GM12878 (cell line): ENCODE measurements at regions not wholly inside any gene's neighbourhood (a gene's known extent, or its start where the extent isn't known, plus 50 kb on each side); places are given as distances from the start of the nearest gene placed in this dataset.

ENCODE experiments used
- ATAC-seq: fragments of 200-7000 bp; cut with Tn5 transposase; 3 replicates; pipeline ENCODE4 v1.9.1; 2020; ENCODE audit warnings: mild to moderate bottlenecking, moderate library complexity
- BruUV-seq: library from RNA; stranded (reverse); fragments of 400-500 nt; replicated peaks from 2 replicates; lab custom pipeline; 2021; lab: Mats Ljungman, UMichigan
- CTCF ChIA-PET: fragments of 300-600 bp; sonication (Branson Sonifier 250); formaldehyde crosslinking; extraction: SDS; loops from one replicate; lab custom pipeline; 2021; ENCODE audit warnings: inconsistent platforms; lab: Yijun Ruan, JAX
- POLR2A ChIA-PET: fragments of 350-600 bp; formaldehyde crosslinking; extraction: SDS; loops from one replicate; lab custom pipeline; 2021; ENCODE audit warnings: inconsistent platforms; lab: Charles Lee
- RAD21 ChIA-PET: fragments of 300-600 bp; sonication (Branson Sonifier 250); formaldehyde crosslinking; loops from one replicate; lab custom pipeline; 2023; ENCODE audit warnings: antibody characterized with exemption; ENCODE audit not compliant: unreplicated experiment; lab: Charles Lee
- SMC1A ChIA-PET: fragments of 300-600 bp; sonication (Branson Sonifier 250); formaldehyde crosslinking; loops from one replicate; lab custom pipeline; 2023; ENCODE audit not compliant: unreplicated experiment, uncharacterized antibody; lab: Charles Lee
- DNase-seq: peaks from one replicate; pipeline ENCODE4 v3.0.0-alpha.2; 2011; ENCODE audit warnings: low read depth, low spot score
- FAIRE-seq: peaks from 3 replicates; lab custom pipeline; 2011; peaks lifted over from hg19 to GRCh38; lab: Jason Lieb, UNC
- H2AFZ ChIP-seq: 2 replicates; pipeline ENCODE4 v1.6.0; 2011; ENCODE audit warnings: low read depth, low read length, control low read depth; ENCODE audit not compliant: control insufficient read depth
- H3K27ac ChIP-seq: 2 replicates; pipeline ENCODE4 v1.5.1; 2011; ENCODE audit warnings: control low read depth; ENCODE audit not compliant: control insufficient read depth, insufficient read depth
- H3K27me3 ChIP-seq, 2 experiments: replicated peaks in 1 of 2; 2 replicates each; pipeline versions ENCODE4 v1.6.0 to v1.6.1; 2011; ENCODE audit warnings: low read length in 1 of 2; ENCODE audit not compliant: control insufficient read depth in 2 of 2, insufficient read depth in 2 of 2
- H3K36me3 ChIP-seq, 2 experiments: 2 replicates each; pipeline ENCODE4 v1.5.1; 2011; ENCODE audit warnings: low read length in 1 of 2; ENCODE audit not compliant: control insufficient read depth in 2 of 2, insufficient read depth in 2 of 2
- H3K4me1 ChIP-seq: 2 replicates; pipeline ENCODE4 v1.6.1; 2011; ENCODE audit warnings: mild to moderate bottlenecking, low read length, moderate library complexity, mixed read lengths; ENCODE audit not compliant: control insufficient read depth, insufficient read depth
- H3K4me2 ChIP-seq: 2 replicates; pipeline ENCODE4 v1.6.0; 2011; ENCODE audit warnings: control low read depth; ENCODE audit not compliant: control insufficient read depth, insufficient read depth
- H3K4me3 ChIP-seq: fragments of 200-600 bp; sonication (generic); 2 replicates; pipeline ENCODE4 v1.5.1; 2016
- H3K79me2 ChIP-seq: 2 replicates; pipeline ENCODE4 v1.6.0; 2011; ENCODE audit warnings: low read length; ENCODE audit not compliant: control insufficient read depth, insufficient read depth
- H3K9ac ChIP-seq: 2 replicates; pipeline ENCODE4 v1.8.0; 2011; ENCODE audit warnings: low read length, control low read depth, mixed read lengths; ENCODE audit not compliant: control insufficient read depth, insufficient read depth
- H3K9me3 ChIP-seq: replicated peaks from 3 replicates; pipeline ENCODE4 v1.5.1; 2011; ENCODE audit warnings: mild to moderate bottlenecking, low read length; ENCODE audit not compliant: control insufficient read depth, insufficient read depth
- H4K20me1 ChIP-seq: 2 replicates; pipeline ENCODE4 v1.6.0; 2011; ENCODE audit not compliant: control insufficient read depth, insufficient read depth
- ATF7 ChIP-seq: fragments of 450-650 bp; IDR thresholded peaks from 2 replicates; pipeline ENCODE4 v1.6.1; 2016; ENCODE audit warnings: low read depth, mild to moderate bottlenecking
- E2F8 ChIP-seq: fragments of 450-650 bp; IDR thresholded peaks from 2 replicates; pipeline ENCODE4 v1.6.1; 2018; ENCODE audit warnings: mild to moderate bottlenecking, low read depth, moderate library complexity; ENCODE audit not compliant: partially characterized antibody
- ESRRA ChIP-seq: IDR thresholded peaks from 2 replicates; pipeline ENCODE4 v1.6.1; 2012; ENCODE audit warnings: mild to moderate bottlenecking, low read length, improper control_type of control experiment
- KDM1A ChIP-seq: fragments of 200-600 bp; sonication (generic); IDR thresholded peaks from 2 replicates; pipeline ENCODE4 v1.6.1; 2016; ENCODE audit warnings: borderline replicate concordance
- MEF2B ChIP-seq: fragments of 450-650 bp; IDR thresholded peaks from 2 replicates; pipeline ENCODE4 v1.6.1; 2018; ENCODE audit warnings: mild to moderate bottlenecking, moderate library complexity; ENCODE audit not compliant: partially characterized antibody, poor library complexity, severe bottlenecking
- MTA2 ChIP-seq: fragments of 450-650 bp; IDR thresholded peaks from 2 replicates; pipeline ENCODE4 v1.6.1; 2016; ENCODE audit warnings: low read depth, mild to moderate bottlenecking, moderate library complexity
- MYB ChIP-seq: fragments of 150-350 bp; IDR thresholded peaks from 2 replicates; pipeline ENCODE4 v1.6.1; 2014; ENCODE audit warnings: mild to moderate bottlenecking, low read depth, low read length, borderline replicate concordance
- POLR2A ChIP-seq: IDR thresholded peaks from 2 replicates; pipeline ENCODE4 v1.6.1; 2011; ENCODE audit warnings: low read depth, mild to moderate bottlenecking, low read length
- SUZ12 ChIP-seq: fragments of 200-600 bp; sonication (generic); IDR thresholded peaks from one replicate; pipeline ENCODE4 v1.6.1; 2018; ENCODE audit warnings: antibody characterized with exemption, mild to moderate bottlenecking; ENCODE audit not compliant: unreplicated experiment
- WRNIP1 ChIP-seq: IDR thresholded peaks from 2 replicates; pipeline ENCODE4 v1.6.1; 2011; ENCODE audit warnings: low read depth, low read length, improper control_type of control experiment, borderline replicate concordance
- WGBS: methylation state at CpG from one replicate; pipeline ENCODE4 v1.1.6; 2016; ENCODE audit warnings: low lambda C conversion rate; ENCODE audit not compliant: insufficient replicate concordance, insufficient coverage; ENCODE audit errors: missing lambda C conversion rate; 5-methylcytosine and 5-hydroxymethylcytosine counted together
- in situ Hi-C: fragments of 300-500 bp; cut with MboI; formaldehyde crosslinking; loops from 9 replicates; pipeline ENCODE4 v1.14.3; 2018; ENCODE audit warnings: mixed read lengths
- intact Hi-C: fragments of 100-400 bp; cut with micrococcal nuclease; formaldehyde crosslinking; loops from one replicate; pipeline ENCODE4 v1.14.2; 2022; ENCODE audit not compliant: unreplicated experiment
- TF ChIP-seq, protein P1 (sequence below): fragments of 450-650 bp; IDR thresholded peaks from 2 replicates; pipeline ENCODE4 v1.6.1; 2017; ENCODE audit warnings: borderline replicate concordance
- TF ChIP-seq, protein P2 (sequence below): IDR thresholded peaks from 2 replicates; pipeline ENCODE4 v1.6.1; 2012; ENCODE audit warnings: low read depth, low read length, improper control_type of control experiment

DNA sequence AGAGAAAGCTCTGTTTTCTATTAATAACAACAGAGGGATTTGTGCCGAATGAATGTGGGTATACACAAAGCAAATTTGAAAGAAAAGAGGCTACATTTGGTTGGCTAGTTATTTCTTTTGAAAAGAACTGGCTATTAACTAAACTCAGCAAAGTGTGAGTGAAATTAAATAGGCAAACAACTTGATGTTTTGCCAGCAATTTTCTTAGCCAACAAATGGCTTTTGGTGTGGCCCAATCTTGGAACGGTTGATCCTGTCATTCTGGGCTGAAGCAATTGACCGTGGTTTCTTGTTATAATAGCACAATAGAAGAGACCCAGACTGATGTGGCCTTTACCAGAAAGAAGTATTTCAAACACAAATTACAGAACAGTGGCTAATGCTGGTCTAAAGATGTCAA lies 898.6 kb downstream of the KCNMA1 start:
- Histone ChIP-seq H3K36me3 (no peaks in the 10 kb centered on the region), H3K79me2 (no peaks in the 10 kb centered on the region), H3K4me1 (no peaks in the 10 kb centered on the region), H3K9me3 (no peaks in the 10 kb centered on the region; the same call in 2 of the 3 replicates), H2AFZ (no peak overlapping the region), H3K27ac (no peak overlapping the region), H3K27me3 (no peaks in the 10 kb centered on the region), H3K4me3 (no peak overlapping the region), H3K4me2 (no peak overlapping the region), H4K20me1 (no peaks in the 10 kb centered on the region), H3K9ac (no peak overlapping the region)
- 4% methylated on average over 3 of the region's 3 CpGs for WGBS
- no peak for ATAC-seq
- ChIA-PET RAD21 (no interaction called here), POLR2A (no interaction called here), CTCF (interaction anchor here (1.1 kb wide), 1 partner anchor 341 kb away, joined by 3 read pairs; no protein-coding TSS in a partner anchor), SMC1A (no interaction called here)
- no TSS peak for BruUV-seq
- FAIRE-seq: no peak
- intact Hi-C loops (no loop called here), in situ Hi-C loops (no loop called here)
- TF ChIP-seq MEF2B (no peak), POLR2A (no peak), WRNIP1 (no peak), ESRRA (no peak), ATF7 (no peak), KDM1A (no peak), MYB (no peak), E2F8 (no peak), MTA2 (no peak), SUZ12 (no peak)
- TF ChIP-seq, protein P1, sequence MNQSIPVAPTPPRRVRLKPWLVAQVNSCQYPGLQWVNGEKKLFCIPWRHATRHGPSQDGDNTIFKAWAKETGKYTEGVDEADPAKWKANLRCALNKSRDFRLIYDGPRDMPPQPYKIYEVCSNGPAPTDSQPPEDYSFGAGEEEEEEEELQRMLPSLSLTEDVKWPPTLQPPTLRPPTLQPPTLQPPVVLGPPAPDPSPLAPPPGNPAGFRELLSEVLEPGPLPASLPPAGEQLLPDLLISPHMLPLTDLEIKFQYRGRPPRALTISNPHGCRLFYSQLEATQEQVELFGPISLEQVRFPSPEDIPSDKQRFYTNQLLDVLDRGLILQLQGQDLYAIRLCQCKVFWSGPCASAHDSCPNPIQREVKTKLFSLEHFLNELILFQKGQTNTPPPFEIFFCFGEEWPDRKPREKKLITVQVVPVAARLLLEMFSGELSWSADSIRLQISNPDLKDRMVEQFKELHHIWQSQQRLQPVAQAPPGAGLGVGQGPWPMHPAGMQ: no peak
- TF ChIP-seq, protein P2, sequence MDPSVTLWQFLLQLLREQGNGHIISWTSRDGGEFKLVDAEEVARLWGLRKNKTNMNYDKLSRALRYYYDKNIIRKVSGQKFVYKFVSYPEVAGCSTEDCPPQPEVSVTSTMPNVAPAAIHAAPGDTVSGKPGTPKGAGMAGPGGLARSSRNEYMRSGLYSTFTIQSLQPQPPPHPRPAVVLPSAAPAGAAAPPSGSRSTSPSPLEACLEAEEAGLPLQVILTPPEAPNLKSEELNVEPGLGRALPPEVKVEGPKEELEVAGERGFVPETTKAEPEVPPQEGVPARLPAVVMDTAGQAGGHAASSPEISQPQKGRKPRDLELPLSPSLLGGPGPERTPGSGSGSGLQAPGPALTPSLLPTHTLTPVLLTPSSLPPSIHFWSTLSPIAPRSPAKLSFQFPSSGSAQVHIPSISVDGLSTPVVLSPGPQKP: no peak
- no peak for DNase-seq
